H1 (cell line): ENCODE measurements at regions not wholly inside any gene's neighbourhood (a gene's known extent, or its start where the extent isn't known, plus 50 kb on each side); places are given as distances from the start of the nearest gene placed in this dataset.

Experiments used
- CTCF ChIA-PET: fragments of 300-600 bp; sonication (Branson Sonifier 250); formaldehyde crosslinking; loops from one replicate; lab custom pipeline; 2021; ENCODE audit not compliant: partially characterized antibody; lab: Charles Lee
- POLR2A ChIA-PET: fragments of 300-600 bp; sonication (Branson Sonifier 250); formaldehyde crosslinking; loops from one replicate; lab custom pipeline; 2021; ENCODE audit warnings: inconsistent platforms; ENCODE audit not compliant: partially characterized antibody; lab: Charles Lee
- DNase-seq, 2 experiments: peaks; one replicate each; pipeline versions ENCODE4 v3.0.0 to v3.0.0-alpha.2; 2010 to 2022; ENCODE audit warnings: low spot score in 2 of 2, low read depth in 1 of 2, mixed read lengths in 1 of 2
- FAIRE-seq: peaks from 2 replicates; lab custom pipeline; 2011; peaks lifted over from hg19 to GRCh38; lab: Jason Lieb, UNC
- H2AFZ ChIP-seq: 2 replicates; pipeline ENCODE4 v1.8.1; 2012; ENCODE audit warnings: low read length, inconsistent platforms
- H2AK5ac ChIP-seq: 2 replicates; pipeline ENCODE4 v1.6.1; 2013; ENCODE audit warnings: low read depth, low read length
- H2BK120ac ChIP-seq: replicated peaks from 2 replicates; pipeline ENCODE3; 2013; ENCODE audit warnings: low read depth, low read length, inconsistent platforms
- H2BK12ac ChIP-seq: 2 replicates; pipeline ENCODE4 v1.6.1; 2013; ENCODE audit warnings: low read depth, low read length
- H2BK15ac ChIP-seq: 2 replicates; pipeline ENCODE4 v1.6.1; 2013; ENCODE audit warnings: low read length
- H2BK20ac ChIP-seq: 2 replicates; pipeline ENCODE4 v1.6.1; 2013; ENCODE audit warnings: low read length
- H2BK5ac ChIP-seq: 2 replicates; pipeline ENCODE4 v1.6.1; 2013; ENCODE audit warnings: low read depth, low read length
- H3K14ac ChIP-seq: 2 replicates; pipeline ENCODE4 v1.6.1; 2013; ENCODE audit warnings: inconsistent platforms; ENCODE audit not compliant: insufficient read length
- H3K18ac ChIP-seq: 2 replicates; pipeline ENCODE4 v1.6.1; 2013; ENCODE audit warnings: low read length; ENCODE audit errors: extremely low read depth
- H3K23ac ChIP-seq: 2 replicates; pipeline ENCODE4 v1.6.1; 2013; ENCODE audit warnings: inconsistent platforms; ENCODE audit not compliant: insufficient read length
- H3K23me2 ChIP-seq: 2 replicates; pipeline ENCODE4 v1.6.1; 2013; ENCODE audit warnings: low read depth, low read length
- H3K27ac ChIP-seq: 2 replicates; pipeline ENCODE4 v1.6.1; 2011; ENCODE audit warnings: low read depth, low read length, inconsistent platforms
- H3K27me3 ChIP-seq, 4 experiments: replicated peaks in 1 of 4; 1 replicate in 1 of 4; 2 replicates in 3 of 4; pipeline versions ENCODE4 v1.6.1 to v1.8.1; 2011 to 2013; ENCODE audit warnings: low read length in 3 of 4, mild to moderate bottlenecking in 3 of 4, inconsistent platforms in 2 of 4, mixed read lengths in 2 of 4, moderate library complexity in 1 of 4; ENCODE audit not compliant: control insufficient read depth in 3 of 4, insufficient read depth in 3 of 4; ENCODE audit errors: extremely low read depth in 1 of 4
- H3K36me3 ChIP-seq, 4 experiments: 2 replicates each; pipeline versions ENCODE4 v1.6.1 to v1.8.1; 2011 to 2013; ENCODE audit warnings: mild to moderate bottlenecking in 4 of 4, low read length in 3 of 4, moderate library complexity in 2 of 4, control low read depth in 1 of 4, inconsistent platforms in 1 of 4; ENCODE audit not compliant: insufficient read depth in 4 of 4, control insufficient read depth in 2 of 4
- H3K4ac ChIP-seq: replicated peaks from 2 replicates; pipeline ENCODE3; 2013; ENCODE audit warnings: low read length, low read depth, mixed read lengths, inconsistent platforms; ENCODE audit not compliant: insufficient read length
- H3K4me1 ChIP-seq, 4 experiments: replicated peaks in 1 of 4; 1 replicate in 1 of 4; 2 replicates in 3 of 4; pipeline versions ENCODE4 v1.6.1 to v1.8.1; 2011 to 2013; ENCODE audit warnings: low read length in 3 of 4, inconsistent platforms in 2 of 4, mixed read lengths in 1 of 4; ENCODE audit not compliant: insufficient read depth in 4 of 4, control insufficient read depth in 3 of 4
- H3K4me2 ChIP-seq, 2 experiments: 2 replicates each; pipeline versions ENCODE4 v1.6.1 to v1.8.1; 2011 to 2013; ENCODE audit warnings: low read depth in 2 of 2, low read length in 2 of 2, control low read depth in 1 of 2, inconsistent platforms in 1 of 2, mild to moderate bottlenecking in 1 of 2; ENCODE audit not compliant: insufficient read depth in 1 of 2
- H3K4me3 ChIP-seq, 4 experiments: fragments of 200-600, 300-600 bp in 1 of 4; sonication (generic), shearing (Covaris generic), sonication (Bioruptor Twin) in 1 of 4; 2 replicates each; pipeline versions ENCODE4 v1.5.1 to v1.8.1; 2011 to 2016; ENCODE audit warnings: low read length in 4 of 4, low read depth in 3 of 4, control low read depth in 2 of 4, inconsistent platforms in 2 of 4, mild to moderate bottlenecking in 2 of 4, mixed read lengths in 1 of 4, moderate library complexity in 1 of 4; ENCODE audit not compliant: insufficient read depth in 2 of 4; ENCODE audit errors: extremely low read depth in 1 of 4
- H3K56ac ChIP-seq: replicated peaks from 2 replicates; pipeline ENCODE3; 2013; ENCODE audit warnings: low read depth, mild to moderate bottlenecking, mixed read lengths, low read length, inconsistent platforms; ENCODE audit not compliant: insufficient read length
- H3K79me1 ChIP-seq: 2 replicates; pipeline ENCODE4 v1.6.1; 2013; ENCODE audit warnings: low read depth, low read length, control low read depth
- H3K79me2 ChIP-seq, 2 experiments: 2 replicates each; pipeline versions ENCODE4 v1.6.1 to v1.8.1; 2012 to 2013; ENCODE audit warnings: low read length in 2 of 2, mild to moderate bottlenecking in 2 of 2, inconsistent platforms in 1 of 2; ENCODE audit not compliant: insufficient read depth in 2 of 2, control insufficient read depth in 1 of 2
- H3K9ac ChIP-seq, 4 experiments: replicated peaks in 1 of 4; 1 replicate in 1 of 4; 2 replicates in 3 of 4; pipeline versions ENCODE4 v1.6.1 to v1.8.1; 2011 to 2013; ENCODE audit warnings: low read depth in 3 of 4, low read length in 3 of 4, control low read depth in 2 of 4, mild to moderate bottlenecking in 2 of 4, moderate library complexity in 2 of 4, inconsistent platforms in 1 of 4; ENCODE audit errors: extremely low read depth in 1 of 4
- H3K9me3 ChIP-seq, 2 experiments: 2 replicates each; pipeline versions ENCODE4 v1.6.1 to v1.8.1; 2012 to 2013; ENCODE audit warnings: mild to moderate bottlenecking in 2 of 2, moderate library complexity in 2 of 2, control low read depth in 1 of 2, inconsistent platforms in 1 of 2, low read depth in 1 of 2, low read length in 1 of 2, mixed read lengths in 1 of 2; ENCODE audit not compliant: insufficient read depth in 2 of 2
- H4K20me1 ChIP-seq, 2 experiments: replicated peaks in 1 of 2; 2 replicates each; pipeline versions ENCODE3 to v1.8.1; 2011 to 2013; ENCODE audit warnings: inconsistent platforms in 2 of 2, low read length in 2 of 2, mild to moderate bottlenecking in 1 of 2; ENCODE audit not compliant: insufficient read depth in 2 of 2, control insufficient read depth in 1 of 2
- H4K5ac ChIP-seq: 2 replicates; pipeline ENCODE4 v1.6.1; 2013; ENCODE audit warnings: low read length, low read depth, mixed read lengths, inconsistent platforms; ENCODE audit not compliant: insufficient read length
- H4K8ac ChIP-seq: 2 replicates; pipeline ENCODE4 v1.8.0; 2013; ENCODE audit warnings: mild to moderate bottlenecking, moderate library complexity, low read length, inconsistent platforms; ENCODE audit not compliant: insufficient read depth; ENCODE audit errors: extremely low read depth
- H4K91ac ChIP-seq: replicated peaks from 2 replicates; pipeline ENCODE3; 2013; ENCODE audit warnings: low read length, mixed read lengths, inconsistent platforms; ENCODE audit not compliant: insufficient read length
- EGR1 ChIP-seq: IDR thresholded peaks from 2 replicates; pipeline ENCODE4 v1.6.1; 2011; ENCODE audit warnings: low read depth, low read length, borderline replicate concordance
- POLR2A ChIP-seq, 2 experiments: IDR thresholded peaks; 1 replicate in 1 of 2; 2 replicates in 1 of 2; pipeline ENCODE4 v1.6.1; 2011; ENCODE audit warnings: low read depth in 2 of 2, low read length in 2 of 2, mild to moderate bottlenecking in 2 of 2; ENCODE audit errors: control extremely low read depth in 1 of 2
- POLR2AphosphoS5 ChIP-seq: IDR thresholded peaks from 2 replicates; pipeline ENCODE4 v1.6.1; 2011; ENCODE audit warnings: low read depth, low read length
- SIN3A ChIP-seq, 2 experiments: IDR thresholded peaks in 1 of 2; conservative IDR thresholded peaks in 1 of 2; 2 replicates each; pipeline ENCODE4 v1.6.1; 2011 to 2012; ENCODE audit warnings: low read length in 2 of 2, improper control_type of control experiment in 1 of 2, low read depth in 1 of 2, mild to moderate bottlenecking in 1 of 2
- WGBS, 2 experiments: shearing (Covaris generic) in 1 of 2; methylation state at CpG; one replicate each; pipeline versions ENCODE4 v1.1.6 to v1.1.7; 2013 to 2015; ENCODE audit warnings: low lambda C conversion rate in 2 of 2, mixed read lengths in 2 of 2, inconsistent platforms in 1 of 2, low coverage in 1 of 2, missing lambda C conversion rate in 1 of 2; ENCODE audit not compliant: insufficient replicate concordance in 2 of 2, insufficient coverage in 1 of 2, insufficient read length in 1 of 2; ENCODE audit errors: extremely low coverage in 1 of 2, missing lambda C conversion rate in 1 of 2; 5-methylcytosine and 5-hydroxymethylcytosine counted together

- CTCF ChIA-PET = interaction anchor here (1.5 to 1.6 kb wide), 2 partner anchors 28 to 154 kb away, joined by 5 read pairs; no protein-coding TSS in a partner anchor
- H3K27ac ChIP-seq = no peak overlapping the region
- no peak for TF ChIP-seq EGR1
- no peak for TF ChIP-seq SIN3A (conservative IDR thresholded peaks at IDR 0.05 in 1 of 2, IDR thresholded peaks at IDR 0.05 in 1 of 2; ENCODE audit: low read depth in 1 of 2, low read length in 2 of 2)
- TF ChIP-seq POLR2AphosphoS5 = no peak
- no peak for TF ChIP-seq POLR2A (IDR thresholded peaks at IDR 0.05; ENCODE audit: control extremely low read depth in 1 of 2, low read depth in 2 of 2, low read length in 2 of 2)
- DNase-seq (no peak), FAIRE-seq (no peak)
- POLR2A ChIA-PET = no interaction called here
- no peak overlapping the region for H2AK5ac ChIP-seq
- H3K56ac ChIP-seq = no peak overlapping the region
- no peaks in the 10 kb centered on the region for H3K79me1 ChIP-seq
- H3K9me3 ChIP-seq = no peaks in the 10 kb centered on the region
- H2BK15ac ChIP-seq = no peak overlapping the region
- no peaks in the 10 kb centered on the region for H3K27me3 ChIP-seq
- H2AFZ ChIP-seq = no peak overlapping the region
- H4K8ac ChIP-seq = no peak overlapping the region
- H3K18ac ChIP-seq = no peak overlapping the region
- no peaks in the 10 kb centered on the region for H3K79me2 ChIP-seq
- 91% methylated on average over 3 of the region's 3 CpGs; no CpG with 5 or more reads in 1 of the 2 experiments for WGBS, 2 experiments
- H3K23ac ChIP-seq = no peak overlapping the region
- no peak overlapping the region for H2BK12ac ChIP-seq
- H2BK5ac ChIP-seq = no peak overlapping the region
- H3K4ac ChIP-seq = no peak overlapping the region
- no peak overlapping the region for H3K4me3 ChIP-seq
- no peak overlapping the region for H2BK120ac ChIP-seq
- no peak overlapping the region for H4K91ac ChIP-seq
- no peak overlapping the region for H3K14ac ChIP-seq
- peaks cover 0 to 4% (median 1%) of the 10 kb centered on the region in 4 experiments; a peak in 2 of 7 replicates for H3K4me1 ChIP-seq
- H3K36me3 ChIP-seq = no peaks in the 10 kb centered on the region
- H3K9ac ChIP-seq = no peak overlapping the region
- no peak overlapping the region for H2BK20ac ChIP-seq
- H4K20me1 ChIP-seq = no peaks in the 10 kb centered on the region
- no peak overlapping the region for H3K4me2 ChIP-seq
- H3K23me2 ChIP-seq = no peaks in the 10 kb centered on the region
- no peak overlapping the region for H4K5ac ChIP-seq
These were observed 176.2 kb upstream of the SNX19 start for GRCh38 chr11:131092469-131092868.
